22Rv1 (cell line): ENCODE measurements at regions not wholly inside any gene's neighbourhood (a gene's known extent, or its start where the extent isn't known, plus 50 kb on each side); places are given as distances from the start of the nearest gene placed in this dataset.

Source experiments
- CTCF ChIP-seq: fragments of 450-650 bp; IDR thresholded peaks from 2 replicates; pipeline ENCODE4 v1.5.1; 2017; ENCODE audit warnings: mild to moderate bottlenecking
- ZFX ChIP-seq: fragments of 450-650 bp; IDR thresholded peaks from 2 replicates; pipeline ENCODE4 v1.6.1; 2017; ENCODE audit warnings: antibody characterized with exemption, borderline replicate concordance

- TF ChIP-seq CTCF (no peak), ZFX (no peak)
Observed at GRCh38 chr1:87263281-87263680, 65.4 kb upstream of the LMO4 start.
